HG02623 (cell line): ENCODE measurements at regions not wholly inside any gene's neighbourhood (a gene's known extent, or its start where the extent isn't known, plus 50 kb on each side); places are given as distances from the start of the nearest gene placed in this dataset.

Source experiments
- ATAC-seq: cut with Tn5 transposase; IDR thresholded peaks from one replicate; pipeline ENCODE4 v1.9.1; 2021; ENCODE audit warnings: moderate library complexity; ENCODE audit not compliant: unreplicated experiment

- no peak for ATAC-seq
Measured at GRCh38 chr5:82855893-82856550, 221.2 kb downstream of the TMEM167A start.

GRCh38 chr5:82854956-82855355 is 222.2 kb downstream of the TMEM167A start:
- no peak for ATAC-seq

DNA sequence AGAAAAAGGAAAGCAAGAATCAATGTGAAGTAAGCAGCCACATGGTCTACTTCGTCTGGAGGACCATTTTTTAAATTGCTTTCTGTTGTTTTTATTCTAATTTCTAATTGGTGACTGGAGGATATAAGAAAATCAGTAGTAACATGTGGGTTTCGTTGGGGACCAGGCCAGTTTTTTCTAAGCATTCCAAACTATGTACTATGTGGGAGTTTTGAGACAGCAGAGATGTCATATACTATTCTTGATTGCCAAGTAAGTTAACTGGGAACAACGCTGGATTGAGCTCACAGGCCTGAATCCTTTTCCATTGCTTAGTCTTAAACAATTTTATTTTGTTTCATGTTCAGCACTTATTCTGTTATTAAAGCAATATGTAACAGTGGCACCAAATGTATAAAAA is 225.7 kb downstream of the TMEM167A start:
- no peak for ATAC-seq

GRCh38 chr5:82850393-82850792 is 226.8 kb downstream of the TMEM167A start:
- no peak for ATAC-seq

- ATAC-seq, result no peak
Measured at GRCh38 chr5:82849885-82850284, 227.3 kb downstream of the TMEM167A start.

DNA sequence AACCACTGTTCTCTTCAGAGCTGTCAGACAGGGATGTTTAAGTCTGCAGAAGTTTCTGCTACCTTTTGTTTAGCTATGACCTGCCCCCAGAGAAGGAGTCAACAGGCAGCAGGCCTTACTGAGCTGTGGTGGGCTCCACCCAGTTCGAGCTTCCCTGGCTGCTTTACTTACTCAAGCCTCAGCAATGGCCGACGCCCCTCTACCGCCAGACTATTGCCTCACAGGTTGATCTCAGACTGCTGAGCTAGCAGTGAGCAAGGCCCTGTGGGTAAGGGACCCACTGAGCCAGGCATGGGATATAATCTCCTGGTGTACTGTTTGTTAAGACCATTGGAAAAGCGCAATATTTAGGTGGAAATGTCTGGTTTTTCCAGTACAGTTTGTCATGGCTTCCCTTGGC is 229.6 kb downstream of the TMEM167A start:
- ATAC-seq, result no peak

- no peak for ATAC-seq
Measured at GRCh38 chr5:82839881-82840280, 237.3 kb downstream of the TMEM167A start.

DNA sequence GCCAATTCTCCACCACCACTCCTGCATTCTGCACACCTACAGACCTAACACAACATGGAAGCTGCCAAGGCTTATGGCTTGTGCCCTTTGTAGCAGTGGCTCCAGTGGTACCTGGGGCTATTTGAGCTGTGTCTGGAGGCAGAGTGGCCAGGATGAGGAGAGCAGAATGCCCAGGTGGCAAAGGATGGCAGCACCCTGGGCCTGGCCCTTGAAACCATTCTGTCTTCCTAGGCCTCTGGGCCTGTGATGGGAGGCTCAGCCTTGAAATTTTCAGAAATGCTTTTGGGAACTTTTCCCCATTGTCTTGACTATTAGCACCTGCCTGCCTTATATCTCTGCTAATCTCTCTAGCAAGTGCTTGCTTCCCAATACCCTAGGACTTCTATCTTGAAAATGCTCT is 241.7 kb downstream of the TMEM167A start:
- no peak for ATAC-seq

DNA sequence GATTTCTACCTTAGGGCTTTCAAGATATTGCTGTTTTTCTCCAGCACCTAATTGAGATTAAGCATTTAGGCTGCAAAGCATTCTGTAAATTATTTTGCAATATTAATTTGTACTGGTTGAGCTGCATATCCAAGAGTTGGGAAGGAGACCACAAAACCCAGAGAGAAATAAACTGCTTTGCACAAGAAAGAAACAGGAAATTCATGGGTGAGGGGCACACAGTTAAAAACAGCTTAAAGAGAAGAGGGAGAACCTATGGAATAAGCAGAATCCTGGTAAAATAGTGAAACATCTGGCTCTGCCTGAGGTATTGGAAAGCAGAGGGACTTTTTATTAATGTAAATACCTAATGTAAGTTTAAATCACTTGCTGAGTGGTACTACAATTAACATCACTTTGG is 243.0 kb downstream of the TMEM167A start:
- ATAC-seq, result no peak

GRCh38 chr5:82833277-82833676 is 243.9 kb downstream of the TMEM167A start:
- no peak for ATAC-seq

DNA sequence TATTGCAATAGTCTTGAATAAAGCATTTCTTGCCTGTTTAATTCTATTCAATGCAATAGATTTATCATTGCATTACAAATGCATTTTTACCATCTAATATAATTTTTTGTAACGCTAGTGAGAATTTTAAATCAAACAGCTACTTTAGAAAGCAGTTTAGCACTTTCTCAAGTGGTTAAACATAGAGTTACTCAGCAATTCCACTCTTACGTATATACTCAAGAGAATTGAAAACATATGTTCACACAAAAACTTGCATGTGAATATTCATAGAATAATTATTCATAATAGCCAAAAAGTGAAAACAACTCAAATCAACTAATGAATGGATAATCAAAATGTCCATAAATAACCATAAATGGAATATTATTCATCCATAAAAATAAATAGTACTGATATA is 244.7 kb downstream of the TMEM167A start:
- ATAC-seq, result no peak

DNA sequence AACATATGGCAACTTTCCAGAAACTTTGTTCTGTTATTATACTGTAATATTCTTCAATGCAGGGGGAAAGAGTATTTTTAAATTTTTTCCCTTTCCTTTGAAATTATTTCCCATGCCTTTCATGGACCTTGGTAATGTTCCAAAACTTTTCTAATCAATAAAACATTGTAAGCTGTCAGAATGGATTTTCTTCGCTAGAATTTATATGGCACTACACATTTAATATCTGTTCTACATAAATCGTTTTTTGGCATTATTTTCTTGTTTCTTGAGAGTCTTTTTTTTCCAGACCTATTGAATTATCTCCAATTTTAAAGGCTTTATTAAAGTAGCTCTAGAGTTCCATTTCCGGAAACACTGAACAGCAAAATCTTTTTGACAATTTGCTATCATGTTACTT is 249.0 kb downstream of the TMEM167A start:
- no peak for ATAC-seq

- no peak for ATAC-seq
Measured at GRCh38 chr5:82827651-82828050, 249.5 kb downstream of the TMEM167A start.

DNA sequence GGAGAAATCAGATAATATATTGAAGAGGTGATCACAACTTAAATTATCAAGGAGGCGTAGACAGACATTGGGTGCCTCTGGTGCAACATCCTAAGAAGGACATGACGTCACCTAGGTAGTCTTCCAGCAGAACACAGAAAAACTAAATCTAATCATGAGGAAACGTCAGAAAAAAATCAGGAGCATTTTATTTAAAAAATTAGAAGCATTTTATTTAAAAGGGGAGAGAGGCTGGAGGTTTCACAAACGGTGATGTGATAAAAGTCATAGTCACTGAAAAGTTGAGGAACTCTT is 254.6 kb downstream of the TMEM167A start:
- ATAC-seq, result no peak

- ATAC-seq, result no peak
Measured at GRCh38 chr5:82821846-82822633, 255.2 kb downstream of the TMEM167A start.

DNA sequence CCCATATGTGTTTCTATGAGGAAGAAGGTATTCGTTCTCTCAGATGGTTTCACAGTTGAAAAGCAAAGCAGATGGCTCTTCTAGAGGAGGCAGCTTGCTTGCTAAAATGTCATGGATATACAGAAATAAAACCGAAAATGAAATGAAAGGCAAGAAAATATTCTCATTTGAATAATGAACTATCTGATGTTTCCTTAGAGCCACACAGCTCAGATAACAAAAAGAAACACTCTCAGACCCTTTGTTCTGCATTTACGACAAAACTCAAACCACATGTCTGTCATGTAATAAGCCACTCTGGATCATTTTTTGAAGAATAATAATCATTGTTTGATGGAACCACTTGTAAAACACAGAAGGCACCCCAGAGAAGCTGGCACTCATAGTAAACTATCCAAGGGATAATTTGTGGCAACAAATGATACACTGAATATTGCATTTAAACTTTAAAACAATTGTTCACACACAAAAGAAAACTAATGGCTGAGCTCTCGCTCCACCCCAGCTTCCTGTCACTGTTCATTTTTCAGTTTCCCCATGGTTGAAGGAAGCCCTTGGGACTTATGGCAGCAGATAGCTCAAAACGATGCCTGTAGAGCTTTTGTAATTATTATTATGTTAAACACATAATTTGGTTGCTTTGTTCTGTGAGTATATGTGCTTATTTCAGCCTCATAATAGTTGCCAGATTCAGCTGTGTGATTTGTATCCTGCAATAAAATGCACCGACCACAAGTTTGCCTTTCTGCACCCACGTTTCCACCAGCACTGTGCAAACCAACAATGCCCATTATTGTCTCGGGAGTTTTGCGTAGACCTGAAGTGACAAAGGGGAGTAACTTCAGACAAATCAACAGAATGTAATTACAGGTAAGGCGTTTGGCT is 256.0 kb downstream of the TMEM167A start:
- ATAC-seq, result peak; percentile 74

DNA sequence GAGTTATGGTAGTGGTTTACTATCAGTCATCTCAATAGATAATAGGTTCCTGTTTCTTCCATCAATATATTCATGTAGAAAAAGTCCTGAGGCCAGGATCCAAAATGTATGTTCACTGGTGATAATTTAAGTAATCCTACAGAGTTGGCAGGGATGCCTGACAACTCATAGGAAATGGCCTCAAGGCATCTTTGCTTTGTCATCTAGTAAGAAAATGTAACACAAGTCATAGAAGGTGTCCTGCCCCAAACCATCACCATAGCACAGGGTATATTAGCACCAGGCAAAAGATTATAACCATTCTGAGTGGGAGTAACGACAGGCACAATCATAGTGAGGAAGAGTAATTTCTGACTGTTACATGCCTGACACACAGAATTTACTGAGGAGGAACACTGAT is 257.0 kb downstream of the TMEM167A start:
- no peak for ATAC-seq

DNA sequence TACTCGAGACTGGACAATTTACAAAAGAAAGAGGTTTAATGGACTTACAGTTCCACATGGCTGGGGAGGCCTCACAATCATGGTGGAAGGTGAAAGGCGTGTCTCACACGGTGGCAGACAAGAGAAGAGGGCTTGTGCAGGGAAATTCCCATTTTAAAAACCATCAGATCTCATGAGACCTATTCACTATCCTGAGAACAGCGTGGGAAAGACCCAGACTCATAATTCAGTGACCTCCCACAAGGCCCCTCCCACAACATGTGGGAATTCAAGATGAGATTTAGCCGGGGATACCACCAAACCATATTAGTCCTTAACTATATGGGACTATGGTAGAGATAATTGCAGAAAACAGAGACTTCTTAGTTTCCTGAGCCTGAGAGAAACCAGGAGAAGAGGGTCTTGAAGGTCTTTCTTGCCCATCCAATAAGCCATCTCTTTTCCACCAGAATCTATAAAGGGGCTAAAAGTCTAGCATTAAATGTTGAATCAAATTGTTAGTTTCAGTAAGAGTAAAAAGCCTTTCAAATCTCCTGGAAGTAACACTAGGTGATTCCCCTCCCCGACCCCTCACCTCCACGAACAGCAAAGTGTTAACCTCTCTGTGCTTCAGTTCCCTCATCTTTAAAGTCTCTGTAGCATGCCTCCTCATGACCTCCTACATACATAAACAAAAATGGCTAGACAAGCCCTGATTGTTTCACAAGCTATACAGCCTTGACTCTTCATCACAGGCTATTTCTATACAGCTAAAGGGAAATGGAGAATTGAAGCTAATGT is 259.1 kb downstream of the TMEM167A start:
- ATAC-seq, result no peak

DNA sequence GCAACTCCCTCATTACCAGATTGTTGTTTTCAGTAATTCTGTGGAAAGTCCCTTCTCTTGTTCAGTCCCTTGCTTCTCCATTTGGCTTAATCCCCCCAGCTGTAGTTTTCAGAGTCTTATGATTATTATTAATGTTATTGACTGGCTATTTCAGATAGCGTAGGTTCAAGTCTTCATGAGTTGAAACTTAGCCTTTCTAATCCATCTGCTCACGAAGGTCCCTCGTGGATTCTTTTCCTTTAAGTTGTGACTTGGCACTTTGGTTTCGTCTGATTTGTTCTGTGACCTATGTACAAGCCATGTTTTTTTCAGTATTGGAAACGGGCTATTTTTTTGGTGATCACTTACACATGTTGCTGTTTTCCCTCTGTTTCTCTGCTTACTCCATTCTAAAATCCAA is 260.3 kb downstream of the TMEM167A start:
- no peak for ATAC-seq

GRCh38 chr5:82815871-82816270 is 261.3 kb downstream of the TMEM167A start:
- ATAC-seq, result no peak

- ATAC-seq, result no peak
Measured at GRCh38 chr5:82813861-82814260, 263.3 kb downstream of the TMEM167A start.
